ENCODE measurements at regions not wholly inside any gene's neighbourhood (a gene's known extent, or its start where the extent isn't known, plus 50 kb on each side); places are given as distances from the start of the nearest gene placed in this dataset.

DNA sequence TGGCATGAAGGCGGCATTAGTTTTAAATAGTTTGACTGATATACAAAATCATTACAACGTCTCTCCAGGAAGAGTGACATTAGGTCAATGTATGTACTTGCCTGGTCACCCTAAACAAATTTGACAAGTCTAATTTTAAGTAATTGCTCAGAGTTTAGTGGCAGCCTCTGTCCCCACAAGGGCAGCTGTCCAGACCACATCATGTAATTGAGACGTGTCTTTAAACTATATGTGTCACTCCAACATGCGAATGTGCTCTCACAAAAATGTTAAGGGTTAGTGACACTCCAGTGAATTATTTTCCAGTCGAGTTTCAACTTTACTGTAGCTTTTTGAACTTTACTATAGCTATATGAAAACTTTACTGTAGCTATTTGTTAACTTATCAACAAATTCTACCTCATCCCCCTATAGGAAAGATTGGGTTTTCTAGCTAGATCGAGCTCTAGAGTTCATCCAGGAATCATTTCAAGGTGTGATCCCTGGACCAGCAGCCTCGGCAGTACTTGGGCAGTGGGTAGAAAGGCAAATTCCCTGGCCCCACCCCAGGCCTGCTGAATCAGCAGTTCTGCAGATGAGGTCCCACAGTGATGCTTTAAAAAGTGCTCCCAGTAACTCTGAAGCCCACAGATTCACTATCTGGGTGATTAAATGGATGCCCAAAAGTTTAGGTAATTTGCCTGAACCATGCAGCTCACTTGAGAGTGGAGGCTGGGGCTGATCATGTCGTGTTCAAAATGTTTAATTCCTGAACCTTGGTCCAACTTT lies 66.4 kb upstream of the POU3F3 start:
- no peak for DNase-seq

- no peak for DNase-seq
These were observed 65.0 kb upstream of the POU3F3 start for GRCh38 chr2:104788742-104789455.

- no peak for DNase-seq
These were observed 63.7 kb upstream of the POU3F3 start for GRCh38 chr2:104790100-104790811.

GRCh38 chr2:104790901-104791495 lies 62.9 kb upstream of the POU3F3 start:
- DNase-seq, result no peak

DNA sequence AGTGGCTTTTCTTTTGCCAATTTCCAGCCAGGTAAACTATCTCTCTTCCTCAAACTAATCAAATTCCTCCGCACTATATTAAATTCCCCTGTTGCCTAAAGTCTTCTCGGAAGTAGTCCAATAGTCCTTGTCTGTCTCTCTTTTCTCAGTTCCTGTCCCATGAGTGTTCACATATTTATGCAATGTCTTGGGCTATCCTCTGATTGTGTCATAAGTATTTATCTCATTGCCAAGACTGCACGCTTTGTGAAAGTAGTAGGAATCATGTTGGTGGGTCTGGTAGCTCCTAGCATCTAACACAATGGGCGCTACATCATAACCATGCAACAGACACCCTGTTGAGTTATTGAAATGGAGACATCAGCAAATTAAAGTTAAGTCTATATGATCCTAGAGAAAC lies 59.9 kb upstream of the POU3F3 start:
- DNase-seq, result no peak

DNA sequence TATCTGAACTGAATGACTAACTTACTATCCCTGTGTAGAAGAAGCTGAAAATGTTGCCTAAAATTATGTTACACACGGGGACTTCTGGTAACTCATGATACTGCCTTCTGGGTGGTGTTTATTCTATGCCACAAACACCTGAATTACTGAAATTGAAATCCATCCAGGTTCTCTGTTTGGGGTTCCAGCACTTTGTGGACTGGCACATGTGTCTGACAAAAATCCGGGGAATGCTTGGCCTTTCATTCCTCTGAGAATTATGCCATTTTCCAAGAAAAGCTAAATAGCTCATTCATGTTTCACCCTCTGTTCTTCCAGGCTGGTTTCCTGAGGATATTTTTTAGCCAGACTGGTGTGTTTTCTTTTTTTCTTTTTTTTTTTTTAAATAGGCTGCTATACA lies 59.5 kb upstream of the POU3F3 start:
- DNase-seq, result no peak
